ENCODE measurements at regions not wholly inside any gene's neighbourhood (a gene's known extent, or its start where the extent isn't known, plus 50 kb on each side); places are given as distances from the start of the nearest gene placed in this dataset.

- DNase-seq (ENCODE audit: low spot score), result no peak
These were observed 202.1 kb upstream of the MEX3C start for GRCh38 chr18:51399491-51400122.

- no peak for DNase-seq (ENCODE audit: low spot score)
These were observed 203.2 kb upstream of the MEX3C start for GRCh38 chr18:51400721-51401120.

GRCh38 chr18:51401912-51402311 is 204.4 kb upstream of the MEX3C start:
- DNase-seq (ENCODE audit: low spot score), result no peak

GRCh38 chr18:51404620-51405019 is 207.1 kb upstream of the MEX3C start:
- DNase-seq (ENCODE audit: low spot score), result no peak

- no peak for DNase-seq (ENCODE audit: low spot score)
These were observed 208.4 kb upstream of the MEX3C start for GRCh38 chr18:51405683-51406477.

GRCh38 chr18:51417643-51418483 is 220.4 kb upstream of the MEX3C start:
- DNase-seq (ENCODE audit: low spot score), result no peak

GRCh38 chr18:51425475-51425874 is 228.0 kb upstream of the MEX3C start:
- no peak for DNase-seq (ENCODE audit: low spot score)

GRCh38 chr18:51425889-51426288 is 228.4 kb upstream of the MEX3C start:
- no peak for DNase-seq (ENCODE audit: low spot score)

- no peak for DNase-seq (ENCODE audit: low spot score)
These were observed 229.5 kb upstream of the MEX3C start for GRCh38 chr18:51426996-51427395.

- no peak for DNase-seq (ENCODE audit: low spot score)
These were observed 232.2 kb upstream of the MEX3C start for GRCh38 chr18:51429644-51430043.

GRCh38 chr18:51430538-51430937 is 233.1 kb upstream of the MEX3C start:
- no peak for DNase-seq (ENCODE audit: low spot score)

GRCh38 chr18:51433296-51433695 is 235.8 kb upstream of the MEX3C start:
- no peak for DNase-seq (ENCODE audit: low spot score)

- DNase-seq (ENCODE audit: low spot score), result no peak
These were observed 236.4 kb upstream of the MEX3C start for GRCh38 chr18:51433881-51434280.

GRCh38 chr18:51437280-51438271 is 240.1 kb upstream of the MEX3C start:
- no peak for DNase-seq (ENCODE audit: low spot score)

GRCh38 chr18:51438797-51439350 is 241.4 kb upstream of the MEX3C start:
- no peak for DNase-seq (ENCODE audit: low spot score)

- no peak for DNase-seq (ENCODE audit: low spot score)
These were observed 244.5 kb upstream of the MEX3C start for GRCh38 chr18:51442012-51442411.

GRCh38 chr18:51446571-51447210 is 249.2 kb upstream of the MEX3C start:
- DNase-seq (ENCODE audit: low spot score), result no peak

GRCh38 chr18:51447351-51448342 is 250.2 kb upstream of the MEX3C start:
- DNase-seq (ENCODE audit: low spot score), result no peak

- DNase-seq (ENCODE audit: low spot score), result no peak
These were observed 251.5 kb upstream of the MEX3C start for GRCh38 chr18:51448949-51449348.
